ENCODE measurements at regions not wholly inside any gene's neighbourhood (a gene's known extent, or its start where the extent isn't known, plus 50 kb on each side); places are given as distances from the start of the nearest gene placed in this dataset.

GRCh38 chr14:81839056-81839455, 305.4 kb upstream of the SEL1L start:
- H3K4me1 Mint-ChIP-seq = no peaks in the 10 kb centered on the region
- no peak overlapping the region for H3K4me3 Mint-ChIP-seq

GRCh38 chr14:81841346-81841745, 307.7 kb upstream of the SEL1L start:
- Mint-ChIP-seq H3K27me3 (no peaks in the 10 kb centered on the region), H3K27ac (no peak overlapping the region), H3K4me3 (no peak overlapping the region), H3K36me3 (no peaks in the 10 kb centered on the region), H3K9me3 (peaks cover 6 to 17% (median 11%) of the 10 kb centered on the region in 7 donors), H3K4me1 (no peaks in the 10 kb centered on the region)
- DNase-seq (no peak), ATAC-seq (ENCODE audit: low read depth in 2 of 2) (no peak)

More at GRCh38 chr14:81839056-81839455, 305.4 kb upstream of the SEL1L start:
- DNase-seq (no peak), ATAC-seq (ENCODE audit: low read depth in 2 of 2) (no peak)
- Mint-ChIP-seq H3K9me3 (peaks cover 9 to 28% (median 17%) of the 10 kb centered on the region in 7 donors), H3K27ac (no peak overlapping the region), H3K27me3 (no peaks in the 10 kb centered on the region), H3K36me3 (no peaks in the 10 kb centered on the region)

GRCh38 chr14:81849714-81850113, 316.1 kb upstream of the SEL1L start:
- Mint-ChIP-seq H3K4me1 (no peaks in the 10 kb centered on the region), H3K4me3 (no peak overlapping the region), H3K9me3 (peaks cover 9 to 41% (median 17%) of the 10 kb centered on the region in 7 donors), H3K27ac (no peak overlapping the region), H3K36me3 (peaks cover 0 to 4% of the 10 kb centered on the region in 2 donors), H3K27me3 (no peaks in the 10 kb centered on the region)
- no peak for DNase-seq
- no peak for ATAC-seq (ENCODE audit: low read depth in 2 of 2)

GRCh38 chr14:81855007-81855406, 321.4 kb upstream of the SEL1L start:
- ATAC-seq (ENCODE audit: low read depth in 2 of 2) (no peak), DNase-seq (no peak)
- no peak overlapping the region for H3K4me3 Mint-ChIP-seq
- H3K27me3 Mint-ChIP-seq = no peaks in the 10 kb centered on the region
- peaks cover 11 to 44% (median 15%) of the 10 kb centered on the region in 7 donors for H3K9me3 Mint-ChIP-seq
- H3K27ac Mint-ChIP-seq = no peak overlapping the region
- no peaks in the 10 kb centered on the region for H3K4me1 Mint-ChIP-seq
- H3K36me3 Mint-ChIP-seq = peaks cover 4 to 8% of the 10 kb centered on the region in 2 donors

- Mint-ChIP-seq H3K27ac (no peak overlapping the region), H3K36me3 (peaks cover 2 to 8% of the 10 kb centered on the region in 2 donors), H3K4me3 (no peak overlapping the region), H3K4me1 (no peaks in the 10 kb centered on the region), H3K9me3 (peaks cover 11 to 38% (median 14%) of the 10 kb centered on the region in 7 donors), H3K27me3 (no peaks in the 10 kb centered on the region)
- ATAC-seq (ENCODE audit: low read depth in 2 of 2) (no peak), DNase-seq (no peak)
These were observed 325.4 kb upstream of the SEL1L start for GRCh38 chr14:81859046-81859445.

GRCh38 chr14:81868172-81868571, 334.5 kb upstream of the SEL1L start:
- Mint-ChIP-seq H3K27me3 (no peaks in the 10 kb centered on the region), H3K27ac (no peak overlapping the region), H3K36me3 (no peaks in the 10 kb centered on the region), H3K9me3 (peaks cover 0 to 6% (median 0%) of the 10 kb centered on the region in 7 donors), H3K4me1 (no peaks in the 10 kb centered on the region), H3K4me3 (no peak overlapping the region)
- ATAC-seq (ENCODE audit: low read depth in 2 of 2) (no peak), DNase-seq (no peak)

GRCh38 chr14:81871706-81872105, 338.1 kb upstream of the SEL1L start:
- Mint-ChIP-seq H3K27me3 (no peaks in the 10 kb centered on the region), H3K36me3 (no peaks in the 10 kb centered on the region), H3K9me3 (peaks cover 9 to 20% (median 15%) of the 10 kb centered on the region in 7 donors), H3K4me3 (no peak overlapping the region), H3K27ac (no peak overlapping the region), H3K4me1 (no peaks in the 10 kb centered on the region)
- DNase-seq = no peak
- ATAC-seq (ENCODE audit: low read depth in 2 of 2) = no peak

- H3K4me1 Mint-ChIP-seq = no peaks in the 10 kb centered on the region
- no peak for ATAC-seq (ENCODE audit: low read depth in 2 of 2)
- H3K27me3 Mint-ChIP-seq = no peaks in the 10 kb centered on the region
- no peak overlapping the region for H3K27ac Mint-ChIP-seq
- H3K36me3 Mint-ChIP-seq = no peaks in the 10 kb centered on the region
- no peak for DNase-seq
- H3K9me3 Mint-ChIP-seq = peaks cover 0 to 29% (median 3%) of the 10 kb centered on the region in 7 donors
- H3K4me3 Mint-ChIP-seq = no peak overlapping the region
These were observed 350.7 kb upstream of the SEL1L start for GRCh38 chr14:81884382-81884781.

GRCh38 chr14:81886588-81886987, 352.9 kb upstream of the SEL1L start:
- no peak for ATAC-seq (ENCODE audit: low read depth in 2 of 2)
- Mint-ChIP-seq H3K4me1 (no peaks in the 10 kb centered on the region), H3K27me3 (no peaks in the 10 kb centered on the region), H3K9me3 (peaks cover 0 to 30% (median 3%) of the 10 kb centered on the region in 7 donors), H3K4me3 (no peak overlapping the region), H3K36me3 (no peaks in the 10 kb centered on the region), H3K27ac (no peak overlapping the region)
- DNase-seq = no peak

GRCh38 chr14:81889529-81889928, 355.9 kb upstream of the SEL1L start:
- peak overlapping the region in 1 of 8 donors; percentile 51 for H3K4me3 Mint-ChIP-seq
- no peak overlapping the region for H3K27ac Mint-ChIP-seq
- DNase-seq (no peak), ATAC-seq (ENCODE audit: low read depth in 2 of 2) (no peak)
- H3K36me3 Mint-ChIP-seq = no peaks in the 10 kb centered on the region
- peaks cover 0 to 27% (median 7%) of the 10 kb centered on the region in 7 donors for H3K9me3 Mint-ChIP-seq
- no peaks in the 10 kb centered on the region for H3K27me3 Mint-ChIP-seq
- no peaks in the 10 kb centered on the region for H3K4me1 Mint-ChIP-seq

GRCh38 chr14:81890020-81890419, 356.4 kb upstream of the SEL1L start:
- DNase-seq (no peak), ATAC-seq (ENCODE audit: low read depth in 2 of 2) (no peak)
- Mint-ChIP-seq H3K9me3 (peaks cover 0 to 27% (median 7%) of the 10 kb centered on the region in 7 donors), H3K4me1 (no peaks in the 10 kb centered on the region), H3K27ac (no peak overlapping the region), H3K36me3 (no peaks in the 10 kb centered on the region), H3K4me3 (no peak overlapping the region), H3K27me3 (no peaks in the 10 kb centered on the region)

GRCh38 chr14:81903477-81903876, 369.8 kb upstream of the SEL1L start:
- Mint-ChIP-seq H3K36me3 (no peaks in the 10 kb centered on the region), H3K4me3 (no peak overlapping the region), H3K4me1 (no peaks in the 10 kb centered on the region), H3K9me3 (peaks cover 7 to 29% (median 16%) of the 10 kb centered on the region in 7 donors), H3K27me3 (no peaks in the 10 kb centered on the region), H3K27ac (no peak overlapping the region)
- DNase-seq = no peak
- no peak for ATAC-seq (ENCODE audit: low read depth in 2 of 2)

- no peaks in the 10 kb centered on the region for H3K4me1 Mint-ChIP-seq
- no peaks in the 10 kb centered on the region for H3K36me3 Mint-ChIP-seq
- no peak overlapping the region for H3K4me3 Mint-ChIP-seq
- ATAC-seq (ENCODE audit: low read depth in 2 of 2) (no peak), DNase-seq (no peak)
- no peaks in the 10 kb centered on the region for H3K27me3 Mint-ChIP-seq
- peaks cover 0 to 2% (median 0%) of the 10 kb centered on the region in 7 donors for H3K9me3 Mint-ChIP-seq
- H3K27ac Mint-ChIP-seq = no peak overlapping the region
These were observed 393.4 kb upstream of the SEL1L start for GRCh38 chr14:81927070-81927469.

- no peaks in the 10 kb centered on the region for H3K27me3 Mint-ChIP-seq
- H3K4me1 Mint-ChIP-seq = no peaks in the 10 kb centered on the region
- no peak overlapping the region for H3K27ac Mint-ChIP-seq
These were observed 398.2 kb upstream of the SEL1L start for GRCh38 chr14:81931828-81932227.

GRCh38 chr14:81936348-81936747, 402.7 kb upstream of the SEL1L start:
- H3K4me1 Mint-ChIP-seq = no peaks in the 10 kb centered on the region
- H3K27me3 Mint-ChIP-seq = no peaks in the 10 kb centered on the region
- H3K4me3 Mint-ChIP-seq = no peak overlapping the region
- no peak for ATAC-seq (ENCODE audit: low read depth in 2 of 2)
- no peak for DNase-seq
- H3K27ac Mint-ChIP-seq = no peak overlapping the region
- no peaks in the 10 kb centered on the region for H3K36me3 Mint-ChIP-seq
- peaks cover 0 to 18% (median 4%) of the 10 kb centered on the region in 7 donors for H3K9me3 Mint-ChIP-seq

More at GRCh38 chr14:81931828-81932227, 398.2 kb upstream of the SEL1L start:
- H3K36me3 Mint-ChIP-seq = no peaks in the 10 kb centered on the region
- no peak for ATAC-seq (ENCODE audit: low read depth in 2 of 2)
- no peak for DNase-seq
- H3K9me3 Mint-ChIP-seq = peaks cover 0 to 5% (median 0%) of the 10 kb centered on the region in 7 donors
- no peak overlapping the region for H3K4me3 Mint-ChIP-seq
